GM21367 (cell line): ENCODE measurements at regions not wholly inside any gene's neighbourhood (a gene's known extent, or its start where the extent isn't known, plus 50 kb on each side); places are given as distances from the start of the nearest gene placed in this dataset.
"Not testable (repeated sequence)": the region's sequence is repeated elsewhere in the genome, so short reads cannot be mapped to it uniquely, and the experiment has no call there.

ENCODE experiments used
- ATAC-seq: cut with Tn5 transposase; IDR thresholded peaks from one replicate; pipeline ENCODE4 v1.9.1; 2021; ENCODE audit not compliant: unreplicated experiment

DNA sequence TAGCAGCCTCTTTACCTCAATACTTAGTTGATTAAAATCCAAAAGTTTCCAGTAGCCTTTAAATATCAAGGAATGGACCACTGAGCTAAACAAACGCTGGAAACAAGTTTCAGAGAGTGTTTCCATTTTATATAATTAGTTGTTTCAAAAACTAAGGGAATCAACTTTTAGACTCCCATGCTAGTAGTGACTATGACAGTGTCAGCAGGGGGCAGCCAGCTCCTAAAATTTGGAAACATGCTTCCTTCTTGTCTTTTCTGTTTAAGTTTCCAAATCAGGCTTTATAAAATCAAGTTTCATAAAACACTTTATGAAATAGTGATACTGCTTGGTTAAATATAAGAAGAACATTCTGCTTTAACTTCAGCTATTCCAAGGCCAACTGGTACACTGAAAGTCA is 138.2 kb upstream of the TMEM229A start:
- ATAC-seq = no peak

DNA sequence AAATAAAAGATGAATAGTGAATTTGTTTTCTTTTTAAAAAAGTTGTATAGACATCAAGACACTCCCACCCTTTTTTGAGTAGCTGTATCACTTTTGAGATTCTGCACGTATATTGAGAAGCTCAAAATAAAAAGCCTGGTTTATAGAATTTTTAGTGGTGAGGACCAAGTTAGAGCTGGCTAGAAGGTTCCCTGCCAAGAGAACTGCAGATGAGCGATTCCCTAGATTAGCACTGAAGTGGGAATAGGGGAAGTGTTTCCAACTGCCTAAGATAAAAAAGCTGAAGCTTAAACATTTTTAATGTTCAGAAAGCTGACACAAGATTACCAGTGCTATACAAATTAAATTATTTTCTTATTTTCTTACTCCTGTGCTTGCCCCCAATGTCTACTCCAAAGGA is 135.7 kb upstream of the TMEM229A start:
- ATAC-seq = no peak

DNA sequence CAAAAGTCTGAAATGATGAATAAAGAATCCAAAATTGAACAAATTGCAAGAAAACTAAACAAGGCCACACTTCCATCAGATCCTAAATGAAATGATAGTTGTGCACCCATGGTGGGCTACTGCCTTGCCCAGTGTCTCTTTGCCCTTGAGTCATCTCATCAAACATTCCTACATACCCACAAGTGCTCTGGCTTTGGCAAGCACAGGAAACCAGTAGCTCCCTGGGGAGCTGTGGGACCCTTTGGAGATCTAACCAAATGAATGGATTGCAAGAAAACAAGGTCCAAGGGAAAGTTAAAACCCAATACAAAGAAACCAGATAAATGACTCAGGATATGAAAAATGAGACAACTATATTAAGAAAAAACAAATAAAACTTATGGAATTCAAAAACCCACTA is 129.8 kb upstream of the TMEM229A start:
- ATAC-seq = no peak

DNA sequence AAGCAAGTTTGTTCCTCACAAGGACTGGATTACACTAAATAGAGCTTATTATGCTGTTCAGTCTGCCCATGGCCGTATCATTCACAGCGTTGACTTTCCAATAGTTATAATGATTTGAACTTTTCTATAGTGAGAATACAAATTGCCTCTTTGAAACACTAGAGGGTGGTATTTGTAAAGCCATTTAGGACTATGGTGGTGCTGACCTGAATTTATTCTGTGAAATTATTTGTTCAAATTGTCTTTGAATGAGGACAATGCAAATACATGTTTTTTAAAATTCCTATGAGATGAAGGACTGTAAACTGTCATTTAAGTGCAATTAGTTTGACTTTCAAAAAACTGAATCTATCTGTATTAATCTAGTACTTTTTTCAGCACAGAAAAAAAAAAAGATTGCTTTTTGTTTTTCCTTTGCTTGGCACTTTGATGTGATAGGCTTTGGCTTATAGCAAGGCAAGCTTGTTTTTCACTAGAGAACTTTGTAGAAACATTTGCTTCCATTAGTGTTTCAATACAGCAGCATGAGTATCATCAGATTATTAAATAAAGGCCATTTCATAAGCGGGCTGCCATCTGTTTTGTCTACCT is 122.7 kb upstream of the TMEM229A start:
- peak; percentile 49 for ATAC-seq

DNA sequence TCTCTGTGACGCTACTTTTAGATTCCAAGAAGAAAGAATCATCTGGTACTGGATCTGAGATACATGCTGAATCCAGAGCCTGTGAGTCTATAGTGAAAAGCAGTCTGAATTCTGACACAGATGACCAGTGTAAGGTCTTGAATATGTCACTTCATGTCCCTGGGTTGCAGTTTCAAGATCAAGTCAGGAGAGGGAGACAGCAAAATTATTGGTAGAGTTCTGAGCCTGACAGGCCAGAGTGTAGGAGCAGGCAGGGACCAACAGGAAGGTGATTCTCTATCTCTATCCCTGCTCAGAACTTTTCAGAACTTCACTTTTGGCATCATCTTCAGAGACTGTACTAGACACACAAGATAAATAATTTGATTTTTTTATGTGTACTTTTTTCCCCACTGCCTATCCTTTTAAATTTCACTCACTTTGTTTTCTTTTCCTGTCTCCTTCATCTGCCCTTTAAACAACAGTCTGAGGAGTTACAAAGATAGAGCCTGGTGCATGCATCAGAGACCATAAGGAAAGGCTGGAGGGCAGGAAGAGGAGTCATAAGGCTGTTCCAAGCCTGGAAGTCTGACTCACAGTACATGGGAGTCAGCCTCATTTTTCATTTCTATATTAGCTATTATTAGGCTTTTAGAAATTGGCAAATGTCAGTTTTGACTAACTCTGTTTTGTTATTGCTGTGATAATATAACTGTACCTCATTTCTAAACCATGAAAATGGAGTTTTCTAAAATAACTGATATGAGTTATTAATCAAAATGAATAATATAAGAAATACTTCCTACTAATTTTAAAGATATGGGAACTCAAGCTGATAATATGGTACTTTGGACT is 120.2 kb upstream of the TMEM229A start:
- peak; percentile 75 for ATAC-seq

DNA sequence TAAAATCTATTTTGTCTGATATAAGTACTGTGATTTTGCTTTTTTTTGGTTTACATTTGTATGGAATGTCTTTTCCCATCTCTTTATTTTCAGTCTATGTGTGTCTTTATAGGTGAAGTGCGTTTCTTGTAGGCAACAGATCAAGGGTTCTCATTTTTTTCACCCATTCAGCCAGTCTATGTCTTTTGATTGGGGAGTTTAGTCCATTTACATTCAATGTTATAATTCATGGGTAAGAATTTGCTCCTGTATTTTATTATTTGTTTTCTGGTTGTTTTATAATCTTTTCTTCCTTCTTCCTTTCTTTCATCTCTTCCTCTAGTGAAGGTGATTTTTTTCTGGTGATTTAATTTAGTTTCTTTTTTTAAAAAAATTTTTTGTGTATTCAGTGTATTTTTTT is 104.8 kb upstream of the TMEM229A start:
- ATAC-seq = no peak

DNA sequence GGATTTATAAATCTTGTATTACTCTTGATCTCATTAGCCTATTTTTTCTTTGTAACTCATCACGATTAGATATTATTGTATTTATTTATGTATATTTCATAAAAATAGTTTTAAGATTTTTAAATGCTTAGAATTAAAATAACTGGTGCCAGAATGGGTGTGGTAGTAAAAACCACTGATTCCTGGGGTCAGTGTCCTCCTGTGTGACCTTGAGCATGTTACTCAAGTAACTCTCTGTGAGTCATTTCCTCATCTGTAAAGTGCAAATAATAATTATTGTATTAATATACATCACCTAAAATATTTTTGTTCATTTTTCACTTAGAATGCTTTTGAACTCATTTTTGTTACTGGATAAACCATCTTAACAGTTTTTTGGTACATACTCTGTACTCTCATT is 91.3 kb upstream of the TMEM229A start:
- no peak for ATAC-seq

DNA sequence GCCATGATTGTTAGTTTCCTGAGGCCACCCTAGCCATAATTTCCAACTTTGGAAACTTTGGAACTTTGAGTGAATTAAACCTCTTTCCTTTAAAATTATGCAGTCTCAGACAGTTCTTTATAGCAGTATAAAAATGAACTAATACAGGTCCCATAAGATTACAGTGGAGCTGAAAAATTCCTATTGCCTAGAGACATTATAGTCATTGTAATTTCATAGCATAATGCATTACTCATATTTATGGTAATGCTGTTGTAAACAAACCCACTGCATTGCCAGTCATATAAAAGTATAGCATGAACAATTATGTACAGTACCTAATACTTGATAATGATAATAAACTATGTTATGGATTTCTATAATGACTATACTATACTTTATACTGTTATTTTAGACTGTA is 88.0 kb upstream of the TMEM229A start:
- no peak for ATAC-seq

DNA sequence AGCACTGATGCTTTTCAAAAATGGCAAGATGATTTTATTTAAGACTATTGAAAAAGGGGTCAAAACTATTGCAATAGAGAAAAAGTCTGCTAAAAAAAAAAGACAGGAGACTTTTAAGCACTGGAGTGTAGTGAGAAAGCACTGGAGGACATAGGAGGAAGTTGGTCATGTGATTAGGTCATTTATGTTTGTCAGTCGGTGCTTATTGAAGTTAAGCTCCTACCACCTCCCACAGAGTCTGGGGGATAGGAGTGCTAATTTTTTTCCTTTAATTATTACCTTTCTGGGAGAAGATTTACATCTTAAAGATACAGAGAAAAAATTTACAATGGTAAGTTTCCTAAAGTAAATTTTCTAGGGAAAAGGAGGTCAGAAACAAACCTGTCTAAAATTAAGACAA is 80.2 kb upstream of the TMEM229A start:
- ATAC-seq = no peak

DNA sequence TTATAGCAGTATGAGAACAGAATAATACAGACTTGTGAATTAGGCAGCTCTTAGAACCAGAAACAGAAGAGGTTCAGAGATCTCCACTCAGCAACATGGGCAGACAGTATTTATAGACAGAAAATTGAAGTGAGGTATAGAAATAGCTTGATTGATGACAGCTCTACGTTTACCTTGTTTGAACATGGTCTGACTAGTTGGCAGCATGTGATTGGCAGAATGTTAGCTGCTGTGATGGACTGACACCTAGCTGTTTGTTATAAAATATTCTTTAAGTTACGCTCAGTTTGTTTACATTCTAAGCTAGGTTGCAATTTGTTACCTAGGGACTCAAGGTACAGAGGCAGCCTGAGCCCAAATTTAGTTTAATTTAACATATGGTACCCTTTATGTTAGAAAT is 73.7 kb upstream of the TMEM229A start:
- no peak for ATAC-seq

DNA sequence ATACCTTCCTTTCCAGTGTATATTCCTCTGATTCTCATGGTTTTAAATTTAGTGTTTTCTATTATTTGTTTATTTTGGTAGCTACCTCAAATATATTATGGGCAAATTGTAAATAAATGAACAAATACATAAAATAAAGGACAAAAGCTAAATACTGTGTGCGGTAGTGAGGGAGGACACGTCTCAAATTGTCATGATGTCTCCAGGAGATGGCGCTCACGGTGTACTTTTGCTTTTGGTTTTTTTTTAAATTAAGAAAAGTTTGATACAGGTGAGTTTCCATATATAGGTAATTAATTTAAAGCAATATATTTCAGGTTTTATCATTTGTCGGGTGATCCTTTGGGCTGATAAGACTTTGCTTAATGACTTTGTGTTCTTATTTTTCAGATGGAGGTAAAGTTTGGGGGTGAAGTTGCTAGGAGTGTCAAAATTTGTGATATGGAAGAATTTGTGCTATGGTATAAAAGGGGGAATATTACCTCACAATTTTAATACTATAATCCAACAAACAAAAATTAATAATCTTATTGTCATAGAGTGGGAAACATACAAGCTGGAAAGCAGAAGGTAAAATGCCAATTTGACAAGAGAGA is 68.4 kb upstream of the TMEM229A start:
- ATAC-seq = no peak

DNA sequence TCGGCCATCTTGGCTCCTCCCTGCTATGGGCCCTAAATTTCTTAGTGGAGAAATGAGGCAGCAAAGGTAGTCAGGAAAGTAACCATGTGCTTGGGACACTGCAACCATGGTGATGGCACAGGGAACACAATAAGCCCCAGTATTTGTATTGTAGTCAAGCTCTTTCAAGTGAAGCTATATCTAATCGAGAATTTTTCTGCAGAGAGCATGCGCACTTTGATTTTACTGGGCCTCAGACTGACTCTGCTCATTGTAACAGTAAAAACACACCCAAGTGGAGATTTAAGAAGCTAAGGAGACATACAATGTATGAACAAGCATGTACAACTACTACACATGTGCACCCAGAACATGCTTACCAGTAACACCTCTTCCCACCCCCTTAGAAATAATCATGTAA is 67.3 kb upstream of the TMEM229A start:
- no peak for ATAC-seq

DNA sequence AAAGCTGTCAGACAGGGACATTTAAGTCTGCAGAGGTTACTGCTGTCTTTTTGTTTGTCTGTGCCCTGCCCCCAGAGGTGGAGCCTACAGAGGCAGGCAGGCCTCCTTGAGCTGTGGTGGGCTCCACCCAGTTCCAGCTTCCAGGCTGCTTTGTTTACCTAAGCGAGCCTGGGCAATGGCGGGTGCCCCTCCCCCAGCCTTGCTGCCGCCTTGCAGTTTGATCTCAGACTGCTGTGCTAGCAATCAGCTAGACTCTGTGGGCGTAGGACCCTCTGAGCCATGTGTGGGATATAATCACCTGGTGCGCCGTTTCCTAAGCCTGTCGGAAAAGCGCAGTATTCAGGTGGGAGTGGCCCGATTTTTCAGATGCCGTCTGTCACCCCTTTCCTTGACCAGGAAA is 66.7 kb upstream of the TMEM229A start:
- not testable (repeated sequence) for ATAC-seq

DNA sequence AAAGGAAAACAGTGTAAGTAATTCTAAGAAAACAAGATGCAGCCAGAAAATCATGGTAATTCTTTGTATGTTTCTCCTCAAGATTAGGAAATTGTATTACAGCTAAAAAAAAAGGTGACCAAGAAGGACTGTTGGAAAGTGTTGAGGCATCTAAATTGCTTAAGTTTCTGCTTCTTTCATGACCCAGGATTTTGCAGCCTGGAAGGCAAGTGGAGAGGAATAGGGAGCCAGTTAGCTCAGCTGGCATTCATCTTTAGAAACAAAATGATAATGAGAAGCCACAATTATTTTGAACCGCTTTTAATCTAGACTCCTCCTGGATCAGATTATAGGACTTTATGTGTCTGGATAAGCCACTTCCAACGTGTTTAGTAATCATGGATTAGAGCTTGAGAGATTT is 56.8 kb upstream of the TMEM229A start:
- ATAC-seq = no peak

DNA sequence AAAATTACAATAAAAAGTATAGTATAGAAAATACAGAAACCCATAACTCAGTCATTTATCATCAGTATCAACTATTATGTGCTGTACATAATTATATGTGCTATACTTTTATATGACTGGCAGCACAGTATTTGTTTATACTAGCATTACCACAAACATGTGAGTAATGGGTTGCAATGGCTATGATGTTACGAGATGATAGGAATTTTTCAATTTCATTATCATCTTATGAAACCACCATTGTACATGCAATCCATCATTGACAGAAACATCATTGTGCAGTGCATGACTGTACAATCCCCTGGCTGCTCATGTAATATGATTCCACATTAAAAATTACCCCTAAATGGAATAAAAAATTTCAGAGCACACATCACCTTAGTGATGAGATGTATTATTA is 55.7 kb upstream of the TMEM229A start:
- ATAC-seq = no peak

DNA sequence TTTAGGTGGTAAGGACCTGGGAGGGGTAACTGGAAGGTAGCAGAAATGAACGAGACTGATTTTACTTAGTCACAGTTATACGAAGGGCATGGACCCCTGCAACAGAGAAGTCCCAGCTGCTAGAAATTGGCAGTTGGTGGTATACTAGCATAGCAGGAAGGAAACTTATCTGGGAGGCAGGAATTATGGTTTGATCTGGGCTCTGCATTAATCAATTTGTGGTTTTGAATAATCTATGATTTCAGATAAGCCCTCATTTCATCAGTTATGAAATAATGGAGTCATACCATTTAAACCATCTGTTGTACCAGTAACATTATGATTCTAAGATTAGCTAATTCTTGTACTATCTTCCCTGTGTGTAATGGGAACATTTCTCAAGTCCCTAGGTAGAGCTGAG is 54.0 kb upstream of the TMEM229A start:
- ATAC-seq = no peak

DNA sequence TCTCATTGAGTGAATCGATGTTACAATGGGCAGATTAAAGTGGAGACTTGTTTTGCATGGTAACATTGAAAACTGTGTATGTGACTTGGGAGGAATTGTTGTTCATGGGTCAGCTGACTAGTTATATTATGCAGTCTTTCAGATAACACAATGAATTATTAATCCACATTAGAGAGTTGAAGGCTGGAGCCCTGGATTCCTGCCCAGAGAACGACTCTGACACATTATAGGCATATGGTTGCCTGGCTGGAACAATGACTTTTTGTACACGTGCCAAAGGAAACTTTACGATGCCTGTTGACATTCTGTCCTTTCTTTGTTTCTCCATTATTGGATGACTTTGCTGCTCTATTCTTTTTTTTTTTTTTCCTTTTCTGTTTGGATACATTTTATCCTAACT is 52.3 kb upstream of the TMEM229A start:
- no peak for ATAC-seq

DNA sequence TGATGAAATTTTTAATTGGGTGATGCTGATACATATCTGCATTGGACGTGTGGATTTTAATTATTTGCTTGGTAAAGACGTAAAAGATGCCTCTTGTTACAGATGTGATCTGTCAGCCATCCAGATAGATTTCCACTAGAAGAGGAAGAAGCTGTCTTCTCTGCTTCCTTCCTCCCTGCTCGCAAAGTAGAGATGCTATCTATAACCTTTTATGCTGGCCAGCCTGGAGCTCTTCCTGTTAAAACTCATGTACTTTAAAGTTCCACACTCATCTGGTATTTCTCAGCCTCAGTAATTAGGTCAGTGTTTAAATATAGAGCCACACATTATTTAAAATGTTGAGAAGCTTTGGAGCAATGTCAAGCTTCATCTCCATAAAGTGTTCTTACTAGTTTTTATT is 51.2 kb upstream of the TMEM229A start:
- ATAC-seq = no peak
